AG09309 (cell line): ENCODE measurements at regions not wholly inside any gene's neighbourhood (a gene's known extent, or its start where the extent isn't known, plus 50 kb on each side); places are given as distances from the start of the nearest gene placed in this dataset.
A peak's percentile ranks its signal among the peaks of the same experiment; 100 is the strongest.

Experiments used
- DNase-seq: peaks from one replicate; pipeline ENCODE4 v3.0.0-alpha.2; 2010; ENCODE audit warnings: low read depth
- H3K4me3 ChIP-seq: 2 replicates; pipeline ENCODE4 v1.5.1; 2011; ENCODE audit warnings: mild to moderate bottlenecking, low read depth, low read length, moderate library complexity; ENCODE audit not compliant: control insufficient read depth
- CTCF ChIP-seq: IDR thresholded peaks from 2 replicates; pipeline ENCODE4 v1.5.1; 2011; ENCODE audit warnings: mild to moderate bottlenecking, low read depth, low read length, inconsistent platforms; ENCODE audit not compliant: insufficient read depth, control insufficient read depth; ENCODE audit errors: missing control alignments

- no peak overlapping the region for H3K4me3 ChIP-seq
- no peak for DNase-seq
- peak; percentile 81 for TF ChIP-seq CTCF
Measured at GRCh38 chr12:83826112-83826511, 1086.5 kb downstream of the SLC6A15 start.

DNA sequence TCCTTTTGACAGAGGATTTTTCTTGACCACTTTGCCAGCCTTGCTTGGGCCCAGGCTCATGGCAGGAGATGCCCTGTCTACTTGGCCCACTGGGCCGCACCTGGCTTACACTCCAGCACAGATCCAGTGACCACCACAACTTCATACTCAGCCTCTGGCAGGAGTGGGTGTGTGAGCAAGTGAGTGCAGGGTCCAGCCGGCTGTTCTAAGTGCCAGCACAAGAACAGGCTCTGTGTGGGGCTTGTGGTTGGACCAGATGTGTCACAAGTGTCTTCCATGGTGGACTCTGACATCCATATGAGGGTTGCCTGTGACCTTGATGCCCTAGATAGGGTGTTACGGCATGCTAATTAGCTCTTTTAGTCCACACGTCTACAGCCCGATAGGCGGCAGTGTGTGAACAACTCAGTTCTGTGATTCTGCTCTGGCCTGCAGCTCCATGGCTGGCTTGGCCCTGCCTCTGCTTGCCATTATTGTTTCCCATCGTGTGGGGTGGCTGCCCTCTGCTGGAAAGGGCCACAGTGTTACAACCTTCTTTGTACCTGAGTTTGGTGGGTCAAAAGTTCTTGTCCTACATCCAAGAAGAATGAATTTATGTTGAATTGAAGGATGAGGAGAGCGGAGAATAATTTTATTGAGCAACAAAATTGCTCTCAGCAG is 1089.1 kb downstream of the SLC6A15 start:
- no peak for DNase-seq
- TF ChIP-seq CTCF: peak; percentile 28
- no peak overlapping the region for H3K4me3 ChIP-seq

- DNase-seq: no peak
- no peak overlapping the region for H3K4me3 ChIP-seq
- TF ChIP-seq CTCF: no peak
Measured at GRCh38 chr12:83821967-83822366, 1090.6 kb downstream of the SLC6A15 start.

DNA sequence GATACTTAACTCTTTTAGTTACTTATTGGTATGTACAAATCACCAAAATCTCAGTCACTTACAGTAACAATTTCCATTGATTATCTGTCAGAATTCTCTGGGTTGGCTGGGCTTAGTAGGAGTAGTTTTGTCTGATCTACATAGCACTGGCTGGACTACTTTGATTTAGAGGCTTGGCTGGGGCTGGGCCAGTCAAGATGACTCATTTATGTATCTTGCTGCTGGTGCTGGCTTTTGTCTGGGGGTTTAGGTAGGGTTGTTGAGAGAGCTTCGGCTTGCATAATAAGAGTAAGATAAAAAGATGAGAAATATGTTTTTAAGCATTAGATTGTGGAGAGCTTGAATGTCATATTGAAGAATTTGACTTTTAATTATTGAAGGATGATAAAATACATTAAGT is 1093.7 kb downstream of the SLC6A15 start:
- H3K4me3 ChIP-seq: no peak overlapping the region
- TF ChIP-seq CTCF: no peak
- DNase-seq: peak; percentile 46

GRCh38 chr12:83817730-83818129 is 1094.9 kb downstream of the SLC6A15 start:
- no peak for TF ChIP-seq CTCF
- no peak for DNase-seq
- H3K4me3 ChIP-seq: no peak overlapping the region

DNA sequence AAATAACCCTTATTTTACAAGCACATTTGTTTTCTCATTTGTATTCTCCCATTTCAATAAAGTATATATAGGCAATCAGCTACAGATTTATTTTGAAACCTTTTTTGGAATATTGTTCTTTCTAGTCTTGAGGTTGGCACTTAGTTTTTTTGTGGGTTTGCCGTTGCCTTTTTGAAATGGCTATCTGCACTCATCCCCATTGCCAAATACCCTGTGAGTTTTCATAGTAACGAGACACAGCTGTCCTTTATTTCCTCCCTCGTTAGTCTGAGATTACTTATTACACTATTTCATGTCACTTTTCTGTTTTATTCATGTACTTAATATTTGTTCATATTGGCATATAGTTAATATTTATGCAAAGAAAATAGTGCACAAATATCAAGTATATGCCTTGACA is 1104.0 kb downstream of the SLC6A15 start:
- no peak overlapping the region for H3K4me3 ChIP-seq
- no peak for TF ChIP-seq CTCF
- DNase-seq: no peak

- no peak overlapping the region for H3K4me3 ChIP-seq
- no peak for TF ChIP-seq CTCF
- no peak for DNase-seq
Measured at GRCh38 chr12:83807871-83808270, 1104.7 kb downstream of the SLC6A15 start.
